ENCODE measurements at regions not wholly inside any gene's neighbourhood (a gene's known extent, or its start where the extent isn't known, plus 50 kb on each side); places are given as distances from the start of the nearest gene placed in this dataset.

GRCh38 chr15:88742161-88742560, 61.1 kb upstream of the ACAN start:
- TF ChIP-seq ZEB2 (tag by site-specific recombination; IDR thresholded peaks at IDR 0.05) (no peak), CTCF (tag by site-specific recombination; IDR thresholded peaks at IDR 0.05) (no peak)

Measured in HEK293 (cell line).